ENCODE measurements at regions not wholly inside any gene's neighbourhood (a gene's known extent, or its start where the extent isn't known, plus 50 kb on each side); places are given as distances from the start of the nearest gene placed in this dataset.

- TF ChIP-seq CTCF (conservative IDR thresholded peaks at IDR 0.05; ENCODE audit: low read depth, low read length) (no peak), EZH2 (IDR thresholded peaks at IDR 0.05; ENCODE audit: low read length, unreplicated experiment) (no peak), EZH2phosphoT487 (IDR thresholded peaks at IDR 0.05; ENCODE audit: borderline replicate concordance, low read length) (no peak)
These were observed 577.0 kb downstream of the TMEM182 start for GRCh38 chr2:103338819-103339218.
